ENCODE measurements at regions not wholly inside any gene's neighbourhood (a gene's known extent, or its start where the extent isn't known, plus 50 kb on each side); places are given as distances from the start of the nearest gene placed in this dataset.

- H3K27me3 ChIP-seq (ENCODE audit: control insufficient read depth in 2 of 2, insufficient read depth in 2 of 2, low read length in 2 of 2) = no peaks in the 10 kb centered on the region
- no peaks in the 10 kb centered on the region for H3K9me3 ChIP-seq (ENCODE audit: control insufficient read depth in 2 of 3, low read length in 3 of 3)
- Mint-ChIP-seq H3K9me3 (peaks cover 0 to 3% (median 0%) of the 10 kb centered on the region in 11 donors), H3K27ac (no peak overlapping the region), H3K36me3 (peaks cover 0 to 3% (median 0%) of the 10 kb centered on the region in 5 donors), H3K27me3 (peaks cover 15 to 37% (median 16%) of the 10 kb centered on the region in 5 donors), H3K4me1 (peaks cover 0 to 8% (median 3%) of the 10 kb centered on the region in 7 donors), H3K4me3 (no peak overlapping the region)
- no peak overlapping the region for H3K4me3 ChIP-seq (ENCODE audit: low read length)
- ChIA-PET POLR2A (interaction anchor here (1.0 kb wide), 1 partner anchor 9 kb away, joined by 4 read pairs; no protein-coding TSS in a partner anchor), CTCF (interaction anchor here (0.6 kb wide), 1 partner anchor 10 kb away, joined by 3 read pairs; no protein-coding TSS in a partner anchor)
- no peaks in the 10 kb centered on the region for H3K4me1 ChIP-seq (ENCODE audit: control insufficient read depth in 2 of 2, insufficient read depth in 2 of 2, low read length in 2 of 2)
- DNase-seq = no peak
- intact Hi-C loops (cut with micrococcal nuclease) = no loop called here
- H3K36me3 ChIP-seq (ENCODE audit: control insufficient read depth in 2 of 3, insufficient read depth in 3 of 3, low read length in 3 of 3) = no peaks in the 10 kb centered on the region
- ATAC-seq = no peak
- H3K27ac ChIP-seq (ENCODE audit: low read depth, low read length) = no peak overlapping the region
These were observed 73.9 kb downstream of the SNRPE start for GRCh38 chr1:203935321-203935720.

DNA sequence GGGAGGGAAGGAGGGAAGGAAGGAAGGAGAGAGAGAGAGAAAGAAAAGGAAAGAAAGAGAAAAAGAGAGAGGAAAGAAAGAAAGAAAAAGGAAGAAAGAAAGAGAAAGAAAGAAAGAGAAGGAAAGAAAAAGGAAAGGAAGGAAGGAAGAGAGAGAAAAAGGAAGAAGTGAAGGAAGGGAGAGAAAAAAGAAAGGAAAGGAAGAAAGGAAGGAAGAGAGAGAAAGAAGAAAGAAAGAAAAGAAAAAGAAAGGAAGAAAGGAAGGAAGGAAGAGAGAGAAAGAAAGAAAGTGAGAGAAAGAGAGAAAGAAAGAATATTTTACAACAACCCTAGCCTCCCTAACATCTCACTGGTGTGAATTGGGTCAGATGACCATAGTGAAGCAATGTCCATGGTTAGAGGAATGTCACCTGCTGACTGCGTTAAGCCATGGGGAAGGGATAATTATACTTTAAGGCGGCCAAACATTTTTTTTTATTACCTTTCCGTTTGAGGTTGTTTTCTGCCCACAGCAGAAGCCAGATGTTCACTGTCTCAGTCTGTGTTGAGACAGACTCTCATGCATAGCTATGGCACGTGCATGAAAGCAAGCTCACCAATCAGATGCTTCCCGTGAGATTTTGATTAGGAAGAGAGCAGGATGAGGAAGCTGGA, 76.4 kb downstream of the SNRPE start:
- Histone ChIP-seq H3K27me3 (ENCODE audit: control insufficient read depth in 2 of 2, insufficient read depth in 2 of 2, low read length in 2 of 2) (no peaks in the 10 kb centered on the region), H3K36me3 (ENCODE audit: control insufficient read depth in 2 of 3, insufficient read depth in 3 of 3, low read length in 3 of 3) (no peaks in the 10 kb centered on the region), H3K4me3 (ENCODE audit: low read length) (no peak overlapping the region), H3K27ac (ENCODE audit: low read depth, low read length) (no peak overlapping the region), H3K9me3 (ENCODE audit: control insufficient read depth in 2 of 3, low read length in 3 of 3) (no peaks in the 10 kb centered on the region), H3K4me1 (ENCODE audit: control insufficient read depth in 2 of 2, insufficient read depth in 2 of 2, low read length in 2 of 2) (no peaks in the 10 kb centered on the region)
- Mint-ChIP-seq H3K36me3 (peaks cover 0 to 3% (median 0%) of the 10 kb centered on the region in 5 donors), H3K4me1 (peaks cover 0 to 8% (median 0%) of the 10 kb centered on the region in 7 donors), H3K9me3 (no peaks in the 10 kb centered on the region), H3K27ac (peak overlapping the region in 1 of 9 donors; percentile 66), H3K4me3 (no peak overlapping the region), H3K27me3 (peaks cover 16 to 37% (median 20%) of the 10 kb centered on the region in 5 donors)
- ChIA-PET CTCF (no interaction called here), POLR2A (no interaction called here)
- intact Hi-C loops (cut with micrococcal nuclease) = no loop called here
- DNase-seq (no peak), ATAC-seq (no peak)

GRCh38 chr1:203944651-203945404, 83.4 kb downstream of the SNRPE start:
- Mint-ChIP-seq H3K27me3 (peaks cover 0 to 20% (median 8%) of the 10 kb centered on the region in 5 donors), H3K36me3 (no peaks in the 10 kb centered on the region), H3K4me1 (no peaks in the 10 kb centered on the region), H3K27ac (no peak overlapping the region), H3K9me3 (no peaks in the 10 kb centered on the region), H3K4me3 (no peak overlapping the region)
- intact Hi-C loops (cut with micrococcal nuclease) = no loop called here
- H3K9me3 ChIP-seq (ENCODE audit: control insufficient read depth in 2 of 3, low read length in 3 of 3) = no peaks in the 10 kb centered on the region
- no peak overlapping the region for H3K4me3 ChIP-seq (ENCODE audit: low read length)
- ChIA-PET POLR2A (interaction anchor here (1.0 kb wide), 1 partner anchor 10 kb away, joined by 4 read pairs; no protein-coding TSS in a partner anchor), CTCF (no interaction called here)
- no peak for DNase-seq
- no peaks in the 10 kb centered on the region for H3K36me3 ChIP-seq (ENCODE audit: control insufficient read depth in 2 of 3, insufficient read depth in 3 of 3, low read length in 3 of 3)
- H3K4me1 ChIP-seq (ENCODE audit: control insufficient read depth in 2 of 2, insufficient read depth in 2 of 2, low read length in 2 of 2) = no peaks in the 10 kb centered on the region
- H3K27ac ChIP-seq (ENCODE audit: low read depth, low read length) = no peak overlapping the region
- ATAC-seq = no peak
- H3K27me3 ChIP-seq (ENCODE audit: control insufficient read depth in 2 of 2, insufficient read depth in 2 of 2, low read length in 2 of 2) = no peaks in the 10 kb centered on the region

GRCh38 chr1:203954293-203954692, 92.9 kb downstream of the SNRPE start:
- H3K4me1 ChIP-seq (ENCODE audit: control insufficient read depth in 2 of 2, insufficient read depth in 2 of 2, low read length in 2 of 2) = no peaks in the 10 kb centered on the region
- intact Hi-C loops (cut with micrococcal nuclease) = no loop called here
- Mint-ChIP-seq H3K4me3 (no peak overlapping the region), H3K27me3 (peaks cover 10 to 36% (median 23%) of the 10 kb centered on the region in 5 donors), H3K27ac (no peak overlapping the region), H3K36me3 (peaks cover 0 to 19% (median 12%) of the 10 kb centered on the region in 5 donors), H3K9me3 (peaks cover 11 to 49% (median 25%) of the 10 kb centered on the region in 11 donors), H3K4me1 (no peaks in the 10 kb centered on the region)
- H3K36me3 ChIP-seq (ENCODE audit: control insufficient read depth in 2 of 3, insufficient read depth in 3 of 3, low read length in 3 of 3) = no peaks in the 10 kb centered on the region
- ChIA-PET POLR2A (no interaction called here), CTCF (no interaction called here)
- H3K27me3 ChIP-seq (ENCODE audit: control insufficient read depth in 2 of 2, insufficient read depth in 2 of 2, low read length in 2 of 2) = no peaks in the 10 kb centered on the region
- no peak overlapping the region for H3K4me3 ChIP-seq (ENCODE audit: low read length)
- DNase-seq (no peak), ATAC-seq (no peak)
- no peak overlapping the region for H3K27ac ChIP-seq (ENCODE audit: low read depth, low read length)
- H3K9me3 ChIP-seq (ENCODE audit: control insufficient read depth in 2 of 3, low read length in 3 of 3) = peaks cover 0 to 15% (median 0%) of the 10 kb centered on the region in 3 experiments

- ATAC-seq (peak; percentile 27), DNase-seq (no peak)
- Mint-ChIP-seq H3K4me3 (no peak overlapping the region), H3K4me1 (no peaks in the 10 kb centered on the region), H3K27me3 (peaks cover 10 to 37% (median 25%) of the 10 kb centered on the region in 5 donors), H3K27ac (peak overlapping the region in 1 of 9 donors; percentile 63), H3K9me3 (peaks cover 11 to 50% (median 25%) of the 10 kb centered on the region in 11 donors), H3K36me3 (peaks cover 0 to 20% (median 12%) of the 10 kb centered on the region in 5 donors)
- Histone ChIP-seq H3K4me3 (ENCODE audit: low read length) (no peak overlapping the region), H3K4me1 (ENCODE audit: control insufficient read depth in 2 of 2, insufficient read depth in 2 of 2, low read length in 2 of 2) (no peaks in the 10 kb centered on the region), H3K9me3 (ENCODE audit: control insufficient read depth in 2 of 3, low read length in 3 of 3) (peaks cover 0 to 15% (median 0%) of the 10 kb centered on the region in 3 experiments), H3K27me3 (ENCODE audit: control insufficient read depth in 2 of 2, insufficient read depth in 2 of 2, low read length in 2 of 2) (no peaks in the 10 kb centered on the region), H3K36me3 (ENCODE audit: control insufficient read depth in 2 of 3, insufficient read depth in 3 of 3, low read length in 3 of 3) (no peaks in the 10 kb centered on the region), H3K27ac (ENCODE audit: low read depth, low read length) (no peak overlapping the region)
- ChIA-PET CTCF (no interaction called here), POLR2A (no interaction called here)
- intact Hi-C loops (cut with micrococcal nuclease) = no loop called here
These were observed 93.6 kb downstream of the SNRPE start for GRCh38 chr1:203954788-203955552.

DNA sequence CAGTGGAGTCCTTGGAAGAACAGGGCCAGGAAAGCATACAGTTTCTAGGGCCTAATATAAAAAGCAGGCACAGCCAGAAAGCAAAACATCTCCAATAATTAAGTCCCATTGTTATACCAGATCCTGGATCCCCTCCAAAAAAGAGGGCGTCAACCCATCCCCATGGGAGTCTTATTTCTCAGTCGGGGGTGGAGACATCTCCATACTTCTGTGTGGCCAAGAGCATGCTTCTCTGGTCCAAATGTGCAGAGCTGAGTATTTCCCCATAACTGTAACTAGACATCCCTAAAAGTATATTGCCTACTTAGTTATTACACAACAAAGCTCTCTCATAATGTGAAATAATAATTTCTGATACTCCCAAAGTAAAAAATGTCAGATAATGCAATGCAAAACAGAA, 104.2 kb upstream of the SOX13 start:
- Histone ChIP-seq H3K27ac (ENCODE audit: low read depth, low read length) (no peak overlapping the region), H3K9me3 (ENCODE audit: control insufficient read depth in 2 of 3, low read length in 3 of 3) (no peaks in the 10 kb centered on the region), H3K4me1 (ENCODE audit: control insufficient read depth in 2 of 2, insufficient read depth in 2 of 2, low read length in 2 of 2) (no peaks in the 10 kb centered on the region), H3K27me3 (ENCODE audit: control insufficient read depth in 2 of 2, insufficient read depth in 2 of 2, low read length in 2 of 2) (no peaks in the 10 kb centered on the region), H3K36me3 (ENCODE audit: control insufficient read depth in 2 of 3, insufficient read depth in 3 of 3, low read length in 3 of 3) (no peaks in the 10 kb centered on the region), H3K4me3 (ENCODE audit: low read length) (no peak overlapping the region)
- POLR2A ChIA-PET = no interaction called here
- H3K36me3 Mint-ChIP-seq = peaks cover 0 to 5% (median 3%) of the 10 kb centered on the region in 5 donors
- peaks cover 0 to 8% (median 4%) of the 10 kb centered on the region in 5 donors for H3K27me3 Mint-ChIP-seq
- DNase-seq (no peak), ATAC-seq (no peak)
- CTCF ChIA-PET = no interaction called here
- intact Hi-C loops (cut with micrococcal nuclease) = no loop called here
- no peak overlapping the region for H3K4me3 Mint-ChIP-seq
- H3K27ac Mint-ChIP-seq = no peak overlapping the region
- peaks cover 2 to 43% (median 12%) of the 10 kb centered on the region in 11 donors for H3K9me3 Mint-ChIP-seq
- no peaks in the 10 kb centered on the region for H3K4me1 Mint-ChIP-seq
